ENCODE measurements at regions not wholly inside any gene's neighbourhood (a gene's known extent, or its start where the extent isn't known, plus 50 kb on each side); places are given as distances from the start of the nearest gene placed in this dataset.

GRCh38 chr12:67107751-67108269, 161.3 kb upstream of the CAND1 start:
- no peak for TF ChIP-seq CTCF (IDR thresholded peaks at IDR 0.05 in 2 of 3, conservative IDR thresholded peaks at IDR 0.05 in 1 of 3; ENCODE audit: insufficient read depth in 2 of 3, low read depth in 1 of 3, low read length in 3 of 3)
- no peak for TF ChIP-seq CHD1 (IDR thresholded peaks at IDR 0.05; ENCODE audit: low read length)
- TF ChIP-seq ZBTB7A (IDR thresholded peaks at IDR 0.05; ENCODE audit: borderline replicate concordance, control insufficient read depth, low read depth, low read length): no peak

All from K562 (cell line).